Testis (tissue), 2 donors: ENCODE measurements at regions not wholly inside any gene's neighbourhood (a gene's known extent, or its start where the extent isn't known, plus 50 kb on each side); places are given as distances from the start of the nearest gene placed in this dataset.

Experiments
- DNase-seq: peaks from one replicate; pipeline ENCODE4 v3.0.0-alpha.2; 2019
- H3K27ac ChIP-seq, 2 donors: fragments of 200-600 bp; sonication (generic); one replicate each; pipeline ENCODE4 v1.5.1; 2019
- H3K27me3 ChIP-seq: fragments of 200-600 bp; sonication (generic); one replicate; pipeline ENCODE4 v1.5.1; 2019
- H3K36me3 ChIP-seq: fragments of 200-600 bp; sonication (generic); one replicate; pipeline ENCODE4 v1.5.1; 2017; ENCODE audit warnings: low read depth; ENCODE audit errors: missing control alignments
- H3K4me1 ChIP-seq: fragments of 200-600 bp; sonication (generic); one replicate; pipeline ENCODE4 v1.5.1; 2019
- H3K4me3 ChIP-seq, 2 donors: fragments of 200-600 bp; sonication (generic); one replicate each; pipeline ENCODE4 v1.5.1; 2017 to 2019
- H3K9me3 ChIP-seq: fragments of 200-600 bp; sonication (generic); one replicate; pipeline ENCODE4 v1.5.1; 2017
- POLR2A ChIP-seq: fragments of 450-650 bp; IDR thresholded peaks from one replicate; pipeline ENCODE4 v1.6.1; 2017; ENCODE audit warnings: antibody characterized with exemption, mild to moderate bottlenecking, moderate library complexity
- WGBS, 2 donors: methylation state at CpG; one replicate each; pipeline ENCODE4 v1.1.5; 2018; 5-methylcytosine and 5-hydroxymethylcytosine counted together
- intact Hi-C: fragments of 100-400 bp; cut with DNase I; formaldehyde crosslinking; loops from one replicate; pipeline ENCODE4 v1.15.1; 2023; ENCODE audit warnings: low total_unique reads
- TF ChIP-seq, protein P1 (sequence below), 3 experiments: fragments of 450-650 bp in 2 of 3; fragments of 200-600 bp in 1 of 3; sonication (generic) in 1 of 3; IDR thresholded peaks; one replicate each; pipeline ENCODE4 v1.5.1; 2016 to 2019; ENCODE audit warnings: antibody characterized with exemption in 3 of 3, mild to moderate bottlenecking in 2 of 3, moderate library complexity in 1 of 3

DNA sequence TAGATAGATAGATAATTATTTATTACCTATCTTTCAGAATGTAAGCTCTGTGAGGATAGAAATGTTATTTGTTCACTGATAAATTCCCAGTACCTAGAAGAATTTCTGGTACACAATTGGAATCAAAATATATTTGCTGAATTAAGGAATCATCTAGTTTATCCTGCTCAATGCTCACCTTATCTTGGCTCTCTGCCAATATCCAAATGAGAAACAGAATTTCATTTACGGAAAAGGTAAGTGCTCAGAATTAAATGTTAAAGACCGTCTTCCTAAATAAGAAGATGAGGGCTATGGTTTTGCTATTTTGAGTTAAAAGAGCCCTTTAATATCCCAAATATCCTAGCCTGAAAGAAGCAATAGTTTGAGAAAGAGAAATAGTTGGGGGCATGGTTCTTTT lies 232.1 kb upstream of the PDE4D start:
- Histone ChIP-seq H3K27ac (no peak overlapping the region), H3K36me3 (no peaks in the 10 kb centered on the region), H3K4me1 (no peaks in the 10 kb centered on the region), H3K9me3 (no peaks in the 10 kb centered on the region), H3K27me3 (no peaks in the 10 kb centered on the region), H3K4me3 (no peak overlapping the region)
- no peak for DNase-seq
- 90 to 93% methylated on average over 2 of the region's 2 CpGs for WGBS, 2 donors
- intact Hi-C loops: no loop called here
- no peak for TF ChIP-seq POLR2A
- TF ChIP-seq, protein P1, sequence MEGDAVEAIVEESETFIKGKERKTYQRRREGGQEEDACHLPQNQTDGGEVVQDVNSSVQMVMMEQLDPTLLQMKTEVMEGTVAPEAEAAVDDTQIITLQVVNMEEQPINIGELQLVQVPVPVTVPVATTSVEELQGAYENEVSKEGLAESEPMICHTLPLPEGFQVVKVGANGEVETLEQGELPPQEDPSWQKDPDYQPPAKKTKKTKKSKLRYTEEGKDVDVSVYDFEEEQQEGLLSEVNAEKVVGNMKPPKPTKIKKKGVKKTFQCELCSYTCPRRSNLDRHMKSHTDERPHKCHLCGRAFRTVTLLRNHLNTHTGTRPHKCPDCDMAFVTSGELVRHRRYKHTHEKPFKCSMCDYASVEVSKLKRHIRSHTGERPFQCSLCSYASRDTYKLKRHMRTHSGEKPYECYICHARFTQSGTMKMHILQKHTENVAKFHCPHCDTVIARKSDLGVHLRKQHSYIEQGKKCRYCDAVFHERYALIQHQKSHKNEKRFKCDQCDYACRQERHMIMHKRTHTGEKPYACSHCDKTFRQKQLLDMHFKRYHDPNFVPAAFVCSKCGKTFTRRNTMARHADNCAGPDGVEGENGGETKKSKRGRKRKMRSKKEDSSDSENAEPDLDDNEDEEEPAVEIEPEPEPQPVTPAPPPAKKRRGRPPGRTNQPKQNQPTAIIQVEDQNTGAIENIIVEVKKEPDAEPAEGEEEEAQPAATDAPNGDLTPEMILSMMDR (IDR thresholded peaks at IDR 0.05): no peak

DNA sequence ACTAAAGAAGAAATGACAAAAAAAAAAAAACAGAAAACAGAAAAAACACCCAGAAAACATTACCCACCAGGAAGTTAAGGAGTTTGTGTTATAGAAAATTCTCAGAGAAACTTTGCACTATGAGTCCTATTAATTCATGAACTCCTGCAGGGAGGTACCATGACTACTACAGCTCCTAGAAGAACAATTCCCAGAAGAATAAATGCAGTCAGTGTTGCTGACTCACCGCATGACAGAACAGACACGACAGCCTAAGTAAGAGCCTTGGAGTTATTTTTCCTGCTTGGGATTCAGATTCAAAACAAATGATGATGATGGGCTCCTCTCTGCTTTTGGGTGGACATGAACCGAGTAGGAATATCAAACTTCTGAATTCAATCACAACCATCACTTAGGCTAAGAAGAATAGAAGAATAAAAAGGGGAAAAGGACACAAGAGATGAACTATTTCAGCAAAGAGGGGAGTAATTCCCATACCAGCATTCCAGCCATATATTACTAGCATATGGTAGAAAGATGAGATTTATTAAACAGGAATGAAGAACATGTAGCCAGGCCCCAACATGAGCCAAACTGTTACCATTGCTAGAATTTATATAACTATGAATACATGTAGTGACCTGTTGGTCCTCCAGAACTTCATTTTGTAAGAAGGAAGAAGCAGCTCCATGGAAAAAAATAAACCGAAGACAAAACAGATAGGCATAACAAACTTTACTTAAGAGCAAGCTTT lies 209.6 kb upstream of the PDE4D start:
- no peaks in the 10 kb centered on the region for H3K27me3 ChIP-seq
- no peak for DNase-seq
- intact Hi-C loops: no loop called here
- H3K36me3 ChIP-seq: no peaks in the 10 kb centered on the region
- 87 to 88% methylated on average over 4 of the region's 4 CpGs for WGBS, 2 donors
- TF ChIP-seq POLR2A: no peak
- TF ChIP-seq, protein P1 (IDR thresholded peaks at IDR 0.05): no peak
- no peak overlapping the region for H3K27ac ChIP-seq
- no peaks in the 10 kb centered on the region for H3K9me3 ChIP-seq
- no peaks in the 10 kb centered on the region for H3K4me1 ChIP-seq
- no peak overlapping the region for H3K4me3 ChIP-seq

DNA sequence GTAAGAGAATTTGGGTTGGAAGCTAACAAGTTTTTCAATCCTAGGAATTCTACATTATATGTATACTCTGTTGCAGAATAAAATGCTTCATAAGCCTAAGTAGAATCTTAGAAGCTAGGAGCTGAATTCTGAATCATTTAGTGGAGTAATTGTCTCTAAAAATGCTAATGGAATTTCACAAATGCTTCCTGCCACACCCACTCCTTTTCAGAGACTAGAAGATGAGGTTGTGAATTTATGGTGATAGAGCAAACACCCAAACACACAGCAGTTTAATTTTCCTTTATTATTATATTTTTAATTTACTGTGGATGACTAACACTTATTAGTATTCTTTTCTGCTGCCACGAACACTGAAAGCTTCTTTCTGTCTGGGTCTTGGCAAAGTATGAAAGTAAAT lies 208.0 kb upstream of the PDE4D start:
- no peaks in the 10 kb centered on the region for H3K27me3 ChIP-seq
- H3K36me3 ChIP-seq: no peaks in the 10 kb centered on the region
- H3K4me3 ChIP-seq: no peak overlapping the region
- H3K9me3 ChIP-seq: no peaks in the 10 kb centered on the region
- intact Hi-C loops: no loop called here
- WGBS, 2 donors: 91 to 95% methylated on average over 1 of the region's 1 CpG
- no peak for DNase-seq
- H3K4me1 ChIP-seq: no peaks in the 10 kb centered on the region
- TF ChIP-seq POLR2A: no peak
- TF ChIP-seq, protein P1 (IDR thresholded peaks at IDR 0.05): no peak
- H3K27ac ChIP-seq: no peak overlapping the region

DNA sequence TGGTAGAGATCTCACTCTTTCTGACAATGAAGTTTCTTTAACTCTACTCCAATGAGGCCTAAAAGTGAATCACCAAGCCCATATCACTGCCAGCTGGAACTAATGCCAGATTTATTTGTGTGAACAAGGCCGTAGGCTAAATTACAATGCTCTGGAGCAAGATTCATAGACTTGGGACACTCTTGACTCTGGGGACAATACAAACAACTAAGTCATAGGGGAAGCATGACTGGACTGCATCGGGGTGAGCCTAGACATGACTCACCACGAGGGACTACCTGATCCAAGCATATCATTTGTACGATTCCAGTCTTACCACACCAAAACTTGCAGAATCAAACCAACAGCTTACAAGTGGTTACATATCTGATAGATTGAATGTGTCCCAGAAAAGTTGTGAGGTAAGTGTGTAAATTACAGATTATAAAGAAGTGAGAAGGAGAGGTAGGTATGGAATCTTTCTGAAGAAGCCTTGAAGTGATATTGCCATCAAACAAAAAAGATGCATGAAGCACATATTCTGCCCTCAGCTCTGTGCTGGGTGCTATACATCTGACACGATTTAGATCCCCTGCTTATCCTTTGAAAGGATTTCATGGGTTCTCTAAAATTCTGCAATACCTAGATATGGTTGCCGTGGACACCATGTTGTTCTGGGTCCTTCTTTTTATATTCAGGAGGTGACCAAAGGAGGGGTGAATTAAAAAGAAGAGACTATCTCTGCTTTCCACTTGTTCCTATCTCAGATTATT lies 199.3 kb upstream of the PDE4D start:
- intact Hi-C loops: no loop called here
- no peaks in the 10 kb centered on the region for H3K36me3 ChIP-seq
- no peak for TF ChIP-seq POLR2A
- TF ChIP-seq, protein P1 (IDR thresholded peaks at IDR 0.05): no peak
- H3K9me3 ChIP-seq: no peaks in the 10 kb centered on the region
- no peak for DNase-seq
- WGBS, 2 donors: 85 to 89% methylated on average over 6 of the region's 6 CpGs
- no peaks in the 10 kb centered on the region for H3K27me3 ChIP-seq
- H3K4me3 ChIP-seq: no peak overlapping the region
- H3K4me1 ChIP-seq: no peaks in the 10 kb centered on the region
- no peak overlapping the region for H3K27ac ChIP-seq
